Thyroid gland (tissue), 4 donors: ENCODE measurements at regions not wholly inside any gene's neighbourhood (a gene's known extent, or its start where the extent isn't known, plus 50 kb on each side); places are given as distances from the start of the nearest gene placed in this dataset.
"Not testable (repeated sequence)": the region's sequence is repeated elsewhere in the genome, so short reads cannot be mapped to it uniquely, and the experiment has no call there.

Experiments
- DNase-seq, 2 donors: peaks; one replicate each; pipeline ENCODE4 v3.0.0-alpha.2; 2019
- H3K27ac ChIP-seq, 3 donors: fragments of 200-600 bp; sonication (generic); 1 replicate in 2 of 3; 2 replicates in 1 of 3; pipeline ENCODE4 v1.5.1; 2016 to 2019; ENCODE audit warnings: mild to moderate bottlenecking in 1 of 3, moderate library complexity in 1 of 3
- H3K27me3 ChIP-seq: fragments of 200-600 bp; sonication (generic); one replicate; pipeline ENCODE4 v1.5.1; 2019
- H3K36me3 ChIP-seq, 2 donors: fragments of 200-600 bp; sonication (generic); one replicate each; pipeline ENCODE4 v1.5.1; 2016 to 2019
- H3K4me1 ChIP-seq, 2 donors: fragments of 200-600 bp; sonication (generic); one replicate each; pipeline ENCODE4 v1.5.1; 2017 to 2019
- H3K4me3 ChIP-seq, 3 donors: fragments of 200-600 bp; sonication (generic); replicated peaks in 1 of 3; 1 replicate in 2 of 3; 2 replicates in 1 of 3; pipeline ENCODE4 v1.5.1; 2016; ENCODE audit warnings: mild to moderate bottlenecking in 1 of 3
- H3K9me3 ChIP-seq: fragments of 200-600 bp; sonication (generic); one replicate; pipeline ENCODE4 v1.5.1; 2017
- POLR2A ChIP-seq, 2 donors: fragments of 450-650 bp; IDR thresholded peaks; one replicate each; pipeline ENCODE4 v1.6.1; 2017; ENCODE audit warnings: antibody characterized with exemption in 2 of 2, mild to moderate bottlenecking in 2 of 2, moderate library complexity in 1 of 2
- WGBS, 2 donors: methylation state at CpG; one replicate each; pipeline ENCODE4 v1.1.5; 2017; 5-methylcytosine and 5-hydroxymethylcytosine counted together
- intact Hi-C: fragments of 100-400 bp; cut with DNase I; formaldehyde crosslinking; loops from one replicate; pipeline ENCODE4 v1.15.1; 2023
- TF ChIP-seq, protein P1 (sequence below), 6 experiments: fragments of 200-600 bp in 3 of 6; fragments of 450-650 bp in 3 of 6; sonication (generic) in 3 of 6; IDR thresholded peaks; one replicate each; pipeline ENCODE4 v1.5.1; 2016 to 2019; ENCODE audit warnings: antibody characterized with exemption in 6 of 6, mild to moderate bottlenecking in 2 of 6, inconsistent platforms in 1 of 6, moderate library complexity in 1 of 6

- Histone ChIP-seq H3K27ac (no peak overlapping the region), H3K4me3 (no peak overlapping the region), H3K9me3 (no peaks in the 10 kb centered on the region), H3K4me1 (no peaks in the 10 kb centered on the region), H3K36me3 (no peaks in the 10 kb centered on the region), H3K27me3 (no peaks in the 10 kb centered on the region)
- no peak for TF ChIP-seq POLR2A (IDR thresholded peaks at IDR 0.05)
- TF ChIP-seq, protein P1, sequence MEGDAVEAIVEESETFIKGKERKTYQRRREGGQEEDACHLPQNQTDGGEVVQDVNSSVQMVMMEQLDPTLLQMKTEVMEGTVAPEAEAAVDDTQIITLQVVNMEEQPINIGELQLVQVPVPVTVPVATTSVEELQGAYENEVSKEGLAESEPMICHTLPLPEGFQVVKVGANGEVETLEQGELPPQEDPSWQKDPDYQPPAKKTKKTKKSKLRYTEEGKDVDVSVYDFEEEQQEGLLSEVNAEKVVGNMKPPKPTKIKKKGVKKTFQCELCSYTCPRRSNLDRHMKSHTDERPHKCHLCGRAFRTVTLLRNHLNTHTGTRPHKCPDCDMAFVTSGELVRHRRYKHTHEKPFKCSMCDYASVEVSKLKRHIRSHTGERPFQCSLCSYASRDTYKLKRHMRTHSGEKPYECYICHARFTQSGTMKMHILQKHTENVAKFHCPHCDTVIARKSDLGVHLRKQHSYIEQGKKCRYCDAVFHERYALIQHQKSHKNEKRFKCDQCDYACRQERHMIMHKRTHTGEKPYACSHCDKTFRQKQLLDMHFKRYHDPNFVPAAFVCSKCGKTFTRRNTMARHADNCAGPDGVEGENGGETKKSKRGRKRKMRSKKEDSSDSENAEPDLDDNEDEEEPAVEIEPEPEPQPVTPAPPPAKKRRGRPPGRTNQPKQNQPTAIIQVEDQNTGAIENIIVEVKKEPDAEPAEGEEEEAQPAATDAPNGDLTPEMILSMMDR (IDR thresholded peaks at IDR 0.05) = no peak
- no peak for DNase-seq
- intact Hi-C loops = no loop called here
These were observed 253.0 kb downstream of the RNF144B start for GRCh38 chr6:18640134-18640533.

DNA sequence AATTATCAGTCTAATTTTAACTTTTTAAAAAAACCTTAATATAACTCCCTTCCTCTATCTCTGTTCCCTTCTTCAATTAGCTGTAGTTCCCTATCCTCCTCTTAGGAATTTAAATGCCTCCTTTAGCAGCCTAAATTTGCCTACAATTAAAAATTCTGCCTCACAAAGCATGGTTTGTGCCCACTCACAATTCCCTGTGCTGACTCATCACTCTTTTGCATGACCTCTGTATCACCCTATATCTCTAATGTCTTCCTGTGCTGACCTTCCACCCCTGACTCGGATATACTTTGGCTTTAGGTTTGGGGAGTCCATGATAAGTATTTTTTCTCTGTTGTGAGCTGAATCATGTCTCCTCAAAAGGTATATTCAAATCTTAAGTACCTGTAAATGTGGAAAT, 253.6 kb downstream of the RNF144B start:
- no peaks in the 10 kb centered on the region for H3K27me3 ChIP-seq
- H3K4me1 ChIP-seq = no peaks in the 10 kb centered on the region
- H3K36me3 ChIP-seq = no peaks in the 10 kb centered on the region
- no peak for DNase-seq
- intact Hi-C loops = no loop called here
- no peak overlapping the region for H3K27ac ChIP-seq
- TF ChIP-seq, protein P1 (IDR thresholded peaks at IDR 0.05) = no peak
- no peak for TF ChIP-seq POLR2A (IDR thresholded peaks at IDR 0.05)
- no peaks in the 10 kb centered on the region for H3K9me3 ChIP-seq
- H3K4me3 ChIP-seq = no peak overlapping the region
- 74 to 84% methylated on average over 1 of the region's 1 CpG for WGBS, 2 donors

DNA sequence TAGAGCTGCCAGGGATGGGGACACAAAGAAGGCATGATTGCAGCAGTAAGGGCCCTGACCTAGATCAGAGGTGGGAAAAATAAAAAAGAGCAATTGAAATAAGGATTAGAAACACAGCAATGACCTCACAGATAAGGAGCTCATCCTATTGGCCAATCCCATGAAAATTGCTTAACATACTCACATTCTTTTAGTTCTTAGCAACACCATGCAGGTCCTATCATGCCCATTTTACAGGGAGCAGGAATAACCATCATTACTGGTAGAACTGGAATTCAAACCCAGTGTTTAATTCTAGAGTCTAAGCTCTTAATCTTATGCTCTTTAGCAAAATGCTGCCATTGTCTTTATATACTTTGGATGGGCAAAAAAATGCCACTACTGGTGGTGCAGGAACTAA, 267.7 kb downstream of the RNF144B start:
- Histone ChIP-seq H3K27ac (no peak overlapping the region), H3K4me1 (no peaks in the 10 kb centered on the region), H3K27me3 (no peaks in the 10 kb centered on the region), H3K9me3 (no peaks in the 10 kb centered on the region), H3K36me3 (no peaks in the 10 kb centered on the region), H3K4me3 (no peak overlapping the region)
- intact Hi-C loops = no loop called here
- TF ChIP-seq, protein P1 (IDR thresholded peaks at IDR 0.05) = no peak
- no peak for DNase-seq

GRCh38 chr6:18656506-18656905, 269.4 kb downstream of the RNF144B start:
- intact Hi-C loops = no loop called here
- Histone ChIP-seq H3K36me3 (no peaks in the 10 kb centered on the region), H3K4me3 (no peak overlapping the region), H3K4me1 (no peaks in the 10 kb centered on the region), H3K27ac (no peak overlapping the region), H3K9me3 (no peaks in the 10 kb centered on the region), H3K27me3 (no peaks in the 10 kb centered on the region)
- TF ChIP-seq, protein P1 (IDR thresholded peaks at IDR 0.05) = no peak
- TF ChIP-seq POLR2A (IDR thresholded peaks at IDR 0.05) = no peak
- 83 to 88% methylated on average over 2 to 3 of the region's 5 CpGs for WGBS, 2 donors
- DNase-seq = no peak

GRCh38 chr6:18659994-18660393, 272.8 kb downstream of the RNF144B start:
- intact Hi-C loops, H3K4me1 ChIP-seq, DNase-seq, H3K4me3 ChIP-seq, H3K27ac ChIP-seq, H3K9me3 ChIP-seq, H3K36me3 ChIP-seq, H3K27me3 ChIP-seq: not testable (repeated sequence)
- 92 to 93% methylated on average over 5 of the region's 5 CpGs for WGBS, 2 donors

- Histone ChIP-seq H3K27ac (no peak overlapping the region), H3K9me3 (no peaks in the 10 kb centered on the region), H3K4me3 (no peak overlapping the region), H3K27me3 (no peaks in the 10 kb centered on the region), H3K36me3 (no peaks in the 10 kb centered on the region), H3K4me1 (no peaks in the 10 kb centered on the region)
- TF ChIP-seq, protein P1 (IDR thresholded peaks at IDR 0.05) = no peak
- TF ChIP-seq POLR2A (IDR thresholded peaks at IDR 0.05) = no peak
- WGBS, 2 donors = 59% methylated on average over 1 of the region's 1 CpG
- intact Hi-C loops = no loop called here
- no peak for DNase-seq
These were observed 275.9 kb downstream of the RNF144B start for GRCh38 chr6:18663011-18663410.
